SK-N-SH (cell line): ENCODE measurements at regions not wholly inside any gene's neighbourhood (a gene's known extent, or its start where the extent isn't known, plus 50 kb on each side); places are given as distances from the start of the nearest gene placed in this dataset.

ENCODE experiments used
- ELF1 ChIP-seq: IDR thresholded peaks from 2 replicates; pipeline ENCODE4 v1.4.0; 2012
- FOSL2 ChIP-seq: IDR thresholded peaks from 2 replicates; pipeline ENCODE4 v1.4.0; 2012; ENCODE audit warnings: low read depth, mild to moderate bottlenecking, moderate library complexity, borderline replicate concordance
- GABPA ChIP-seq: IDR thresholded peaks from 2 replicates; pipeline ENCODE4 v1.4.0; 2012; ENCODE audit warnings: low read depth, mild to moderate bottlenecking
- GATA2 ChIP-seq: sonication (generic); formaldehyde crosslinking; IDR thresholded peaks from 2 replicates; pipeline ENCODE4 v1.5.0; 2020; ENCODE audit warnings: mild to moderate bottlenecking, missing genetic modification reagents
- RAD21 ChIP-seq: IDR thresholded peaks from 2 replicates; pipeline ENCODE4 v1.6.1; 2012; ENCODE audit warnings: mild to moderate bottlenecking, low read length
- TF ChIP-seq, protein P1 (sequence below): fragments of 150-350 bp; IDR thresholded peaks from 2 replicates; pipeline ENCODE4 v1.6.1; 2017; ENCODE audit warnings: antibody characterized with exemption, low read length, low read depth, borderline replicate concordance
- TF ChIP-seq, protein P2 (sequence below): fragments of 200-600 bp; sonication (generic); IDR thresholded peaks from 2 replicates; pipeline ENCODE4 v1.6.1; 2017; ENCODE audit warnings: antibody characterized with exemption, mild to moderate bottlenecking, moderate library complexity
- TF ChIP-seq, protein P3 (sequence below): IDR thresholded peaks from 2 replicates; pipeline ENCODE4 v1.6.1; 2012; ENCODE audit warnings: mild to moderate bottlenecking, low read depth, low read length, moderate library complexity

DNA sequence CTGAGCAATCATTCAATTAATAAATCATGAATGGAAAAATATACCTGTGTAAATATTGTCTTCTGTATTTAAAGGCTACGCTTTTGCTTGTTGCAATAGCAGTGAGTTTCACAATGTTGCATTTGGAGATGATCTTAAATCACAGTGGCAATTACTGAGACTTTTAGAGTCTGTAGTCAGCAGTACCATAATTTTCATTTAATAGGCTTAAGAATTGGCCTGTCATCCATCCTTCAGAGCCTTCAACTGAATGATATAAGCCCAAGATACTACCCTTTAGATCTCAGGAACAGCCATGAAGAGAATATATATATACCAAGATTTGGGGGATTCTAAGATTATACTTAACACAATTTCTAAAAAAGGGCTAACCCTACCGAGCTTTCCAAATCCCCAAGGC is 458.1 kb downstream of the GBE1 start:
- TF ChIP-seq, protein P1, sequence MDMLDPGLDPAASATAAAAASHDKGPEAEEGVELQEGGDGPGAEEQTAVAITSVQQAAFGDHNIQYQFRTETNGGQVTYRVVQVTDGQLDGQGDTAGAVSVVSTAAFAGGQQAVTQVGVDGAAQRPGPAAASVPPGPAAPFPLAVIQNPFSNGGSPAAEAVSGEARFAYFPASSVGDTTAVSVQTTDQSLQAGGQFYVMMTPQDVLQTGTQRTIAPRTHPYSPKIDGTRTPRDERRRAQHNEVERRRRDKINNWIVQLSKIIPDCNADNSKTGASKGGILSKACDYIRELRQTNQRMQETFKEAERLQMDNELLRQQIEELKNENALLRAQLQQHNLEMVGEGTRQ, result no peak
- TF ChIP-seq GABPA, result no peak
- TF ChIP-seq RAD21, result no peak
- TF ChIP-seq, protein P2, sequence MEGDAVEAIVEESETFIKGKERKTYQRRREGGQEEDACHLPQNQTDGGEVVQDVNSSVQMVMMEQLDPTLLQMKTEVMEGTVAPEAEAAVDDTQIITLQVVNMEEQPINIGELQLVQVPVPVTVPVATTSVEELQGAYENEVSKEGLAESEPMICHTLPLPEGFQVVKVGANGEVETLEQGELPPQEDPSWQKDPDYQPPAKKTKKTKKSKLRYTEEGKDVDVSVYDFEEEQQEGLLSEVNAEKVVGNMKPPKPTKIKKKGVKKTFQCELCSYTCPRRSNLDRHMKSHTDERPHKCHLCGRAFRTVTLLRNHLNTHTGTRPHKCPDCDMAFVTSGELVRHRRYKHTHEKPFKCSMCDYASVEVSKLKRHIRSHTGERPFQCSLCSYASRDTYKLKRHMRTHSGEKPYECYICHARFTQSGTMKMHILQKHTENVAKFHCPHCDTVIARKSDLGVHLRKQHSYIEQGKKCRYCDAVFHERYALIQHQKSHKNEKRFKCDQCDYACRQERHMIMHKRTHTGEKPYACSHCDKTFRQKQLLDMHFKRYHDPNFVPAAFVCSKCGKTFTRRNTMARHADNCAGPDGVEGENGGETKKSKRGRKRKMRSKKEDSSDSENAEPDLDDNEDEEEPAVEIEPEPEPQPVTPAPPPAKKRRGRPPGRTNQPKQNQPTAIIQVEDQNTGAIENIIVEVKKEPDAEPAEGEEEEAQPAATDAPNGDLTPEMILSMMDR, result no peak
- TF ChIP-seq, protein P3, sequence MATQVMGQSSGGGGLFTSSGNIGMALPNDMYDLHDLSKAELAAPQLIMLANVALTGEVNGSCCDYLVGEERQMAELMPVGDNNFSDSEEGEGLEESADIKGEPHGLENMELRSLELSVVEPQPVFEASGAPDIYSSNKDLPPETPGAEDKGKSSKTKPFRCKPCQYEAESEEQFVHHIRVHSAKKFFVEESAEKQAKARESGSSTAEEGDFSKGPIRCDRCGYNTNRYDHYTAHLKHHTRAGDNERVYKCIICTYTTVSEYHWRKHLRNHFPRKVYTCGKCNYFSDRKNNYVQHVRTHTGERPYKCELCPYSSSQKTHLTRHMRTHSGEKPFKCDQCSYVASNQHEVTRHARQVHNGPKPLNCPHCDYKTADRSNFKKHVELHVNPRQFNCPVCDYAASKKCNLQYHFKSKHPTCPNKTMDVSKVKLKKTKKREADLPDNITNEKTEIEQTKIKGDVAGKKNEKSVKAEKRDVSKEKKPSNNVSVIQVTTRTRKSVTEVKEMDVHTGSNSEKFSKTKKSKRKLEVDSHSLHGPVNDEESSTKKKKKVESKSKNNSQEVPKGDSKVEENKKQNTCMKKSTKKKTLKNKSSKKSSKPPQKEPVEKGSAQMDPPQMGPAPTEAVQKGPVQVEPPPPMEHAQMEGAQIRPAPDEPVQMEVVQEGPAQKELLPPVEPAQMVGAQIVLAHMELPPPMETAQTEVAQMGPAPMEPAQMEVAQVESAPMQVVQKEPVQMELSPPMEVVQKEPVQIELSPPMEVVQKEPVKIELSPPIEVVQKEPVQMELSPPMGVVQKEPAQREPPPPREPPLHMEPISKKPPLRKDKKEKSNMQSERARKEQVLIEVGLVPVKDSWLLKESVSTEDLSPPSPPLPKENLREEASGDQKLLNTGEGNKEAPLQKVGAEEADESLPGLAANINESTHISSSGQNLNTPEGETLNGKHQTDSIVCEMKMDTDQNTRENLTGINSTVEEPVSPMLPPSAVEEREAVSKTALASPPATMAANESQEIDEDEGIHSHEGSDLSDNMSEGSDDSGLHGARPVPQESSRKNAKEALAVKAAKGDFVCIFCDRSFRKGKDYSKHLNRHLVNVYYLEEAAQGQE, result no peak
- no peak for TF ChIP-seq GATA2 (CRISPR knock-in tag)
- no peak for TF ChIP-seq ELF1
- no peak for TF ChIP-seq FOSL2
